ENCODE measurements at regions not wholly inside any gene's neighbourhood (a gene's known extent, or its start where the extent isn't known, plus 50 kb on each side); places are given as distances from the start of the nearest gene placed in this dataset.
"Not testable (repeated sequence)": the region's sequence is repeated elsewhere in the genome, so short reads cannot be mapped to it uniquely, and the experiment has no call there.

GRCh38 chr14:103232831-103233319 lies 101.2 kb upstream of the EIF5 start:
- ATAC-seq (peak in 2 of 8 donors; percentile 25 to 44), DNase-seq (no peak)
- Histone ChIP-seq H3K9me3 (peaks cover 0 to 3% (median 0%) of the 10 kb centered on the region in 11 donors), H3K4me1 (peaks cover 3 to 19% (median 11%) of the 10 kb centered on the region in 9 donors), H3K27me3 (peaks cover 0 to 7% (median 0%) of the 10 kb centered on the region in 7 donors), H3K4me3 (no peak overlapping the region), H3K27ac (no peak overlapping the region), H3K36me3 (no peaks in the 10 kb centered on the region)
- WGBS, 2 donors = 87 to 94% methylated on average over 16 of the region's 16 CpGs
- no peak for TF ChIP-seq CTCF (IDR thresholded peaks at IDR 0.05)
- intact Hi-C loops (cut with DNase I) = no loop called here

- peaks cover 0 to 7% (median 0%) of the 10 kb centered on the region in 7 donors for H3K27me3 ChIP-seq
- ATAC-seq (no peak), DNase-seq (no peak)
- peaks cover 0 to 7% (median 0%) of the 10 kb centered on the region in 11 donors for H3K9me3 ChIP-seq
- no peak for TF ChIP-seq CTCF (IDR thresholded peaks at IDR 0.05)
- H3K4me3 ChIP-seq = no peak overlapping the region
- H3K4me1 ChIP-seq = peaks cover 3 to 19% (median 11%) of the 10 kb centered on the region in 9 donors
- intact Hi-C loops (cut with DNase I) = no loop called here
- H3K36me3 ChIP-seq = no peaks in the 10 kb centered on the region
- 99 to 100% methylated on average over 3 of the region's 3 CpGs for WGBS, 2 donors
- no peak overlapping the region for H3K27ac ChIP-seq
Measured at GRCh38 chr14:103233328-103233727, 100.7 kb upstream of the EIF5 start.

GRCh38 chr14:103234826-103235225 lies 99.2 kb upstream of the EIF5 start:
- H3K36me3 ChIP-seq; H3K27me3 ChIP-seq; H3K4me3 ChIP-seq; H3K27ac ChIP-seq; ATAC-seq; intact Hi-C loops (cut with DNase I); DNase-seq: not testable (repeated sequence)
- Histone ChIP-seq H3K9me3 (peaks cover 0 to 22% (median 13%) of the 10 kb centered on the region in 11 donors), H3K4me1 (peaks cover 3 to 19% (median 11%) of the 10 kb centered on the region in 9 donors)
- WGBS, 2 donors = 75 to 76% methylated on average over 9 of the region's 9 CpGs

GRCh38 chr14:103235506-103235905 lies 98.5 kb upstream of the EIF5 start:
- H3K27me3 ChIP-seq = not testable (repeated sequence)
- peaks cover 3 to 19% (median 11%) of the 10 kb centered on the region in 9 donors for H3K4me1 ChIP-seq

GRCh38 chr14:103239751-103240150 lies 94.3 kb upstream of the EIF5 start:
- ATAC-seq = no peak
- 88 to 90% methylated on average over 6 of the region's 6 CpGs for WGBS, 2 donors

More at GRCh38 chr14:103235506-103235905, 98.5 kb upstream of the EIF5 start:
- intact Hi-C loops (cut with DNase I); ATAC-seq; H3K36me3 ChIP-seq; DNase-seq: not testable (repeated sequence)
- H3K4me3 ChIP-seq = peak overlapping the region in 1 of 10 donors; percentile 8
- 33 to 42% methylated on average over 5 of the region's 5 CpGs for WGBS, 2 donors
- H3K27ac ChIP-seq = peak overlapping the region in 2 of 10 donors; percentile 37 to 39
- peaks cover 0 to 24% (median 14%) of the 10 kb centered on the region in 11 donors for H3K9me3 ChIP-seq

More at GRCh38 chr14:103239751-103240150, 94.3 kb upstream of the EIF5 start:
- intact Hi-C loops (cut with DNase I) = no loop called here
- Histone ChIP-seq H3K36me3 (no peaks in the 10 kb centered on the region), H3K27me3 (peaks cover 0 to 15% (median 0%) of the 10 kb centered on the region in 7 donors), H3K27ac (no peak overlapping the region), H3K4me1 (peaks cover 3 to 17% (median 11%) of the 10 kb centered on the region in 9 donors), H3K9me3 (peaks cover 0 to 25% (median 14%) of the 10 kb centered on the region in 11 donors), H3K4me3 (no peak overlapping the region)
- TF ChIP-seq CTCF (IDR thresholded peaks at IDR 0.05) = no peak
- no peak for DNase-seq

All from heart right ventricle (tissue), 16 donors.